T-helper 1 cell (primary cell): ENCODE measurements at regions not wholly inside any gene's neighbourhood (a gene's known extent, or its start where the extent isn't known, plus 50 kb on each side); places are given as distances from the start of the nearest gene placed in this dataset.

Experiments used
- DNase-seq, 5 donors: peaks; one replicate each; pipeline ENCODE4 v3.0.0-alpha.2; 2012 to 2020

DNA sequence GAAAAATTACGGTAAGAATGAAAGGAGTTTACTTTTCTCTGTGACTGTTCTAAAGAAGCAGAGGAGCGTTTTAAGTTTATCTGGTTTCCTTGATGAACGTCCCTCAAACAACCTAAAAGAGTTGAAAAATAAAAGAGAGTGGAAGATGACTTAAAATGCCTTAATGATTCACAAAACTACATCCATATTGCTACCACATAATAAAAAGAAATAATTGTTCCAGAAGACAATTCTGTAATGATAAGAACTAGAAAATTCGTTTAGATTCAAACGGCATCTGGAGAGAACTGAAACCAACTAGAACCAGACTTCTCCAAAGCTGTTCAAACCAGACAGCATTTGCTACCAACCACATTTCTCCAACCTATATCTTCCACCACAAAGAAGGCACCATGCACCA is 68.1 kb downstream of the TEKT4 start:
- no peak for DNase-seq

DNA sequence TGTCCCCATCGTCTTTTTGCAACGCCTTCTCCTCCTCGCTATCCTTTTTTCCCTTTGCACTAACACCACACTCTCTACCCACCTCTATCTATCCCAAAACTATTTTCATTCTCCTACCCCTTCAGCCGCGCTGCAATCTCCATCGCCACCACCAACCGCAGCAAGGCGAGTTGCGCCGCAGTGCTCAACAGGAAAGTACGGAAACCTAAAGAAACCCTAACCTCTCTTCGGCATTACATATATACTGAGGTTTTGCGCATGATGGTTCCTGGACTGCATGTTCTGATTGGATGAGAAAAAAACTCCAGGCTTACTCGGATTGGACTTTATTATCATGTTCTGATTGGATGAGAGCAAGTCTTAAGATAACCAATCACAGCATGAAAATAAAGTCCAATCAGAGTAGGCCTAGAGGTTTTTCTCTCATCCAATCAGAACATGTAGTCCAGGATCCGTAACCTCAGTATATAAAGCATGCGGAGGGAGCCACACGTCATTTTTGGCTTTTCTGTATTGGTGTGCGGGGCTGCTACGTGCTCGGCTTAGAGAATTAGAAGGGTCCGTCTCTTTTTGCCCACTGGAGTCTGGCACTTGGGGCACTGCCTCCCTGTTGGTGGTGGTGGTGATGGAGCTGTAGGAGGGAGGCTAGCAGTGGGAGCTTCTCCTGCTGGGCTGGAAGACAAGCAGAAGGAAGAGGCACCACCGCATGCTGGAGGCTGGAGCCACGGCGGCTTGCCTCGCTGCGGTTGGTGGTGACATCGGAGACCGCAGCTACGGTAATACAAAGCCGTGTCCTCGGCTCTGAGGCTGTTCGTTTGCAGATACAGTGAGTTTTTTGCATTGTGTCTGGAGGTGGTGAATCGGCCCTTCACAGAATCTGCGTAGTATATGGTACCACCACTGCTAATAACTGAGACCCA is 76.1 kb downstream of the TEKT4 start:
- DNase-seq: no peak

DNA sequence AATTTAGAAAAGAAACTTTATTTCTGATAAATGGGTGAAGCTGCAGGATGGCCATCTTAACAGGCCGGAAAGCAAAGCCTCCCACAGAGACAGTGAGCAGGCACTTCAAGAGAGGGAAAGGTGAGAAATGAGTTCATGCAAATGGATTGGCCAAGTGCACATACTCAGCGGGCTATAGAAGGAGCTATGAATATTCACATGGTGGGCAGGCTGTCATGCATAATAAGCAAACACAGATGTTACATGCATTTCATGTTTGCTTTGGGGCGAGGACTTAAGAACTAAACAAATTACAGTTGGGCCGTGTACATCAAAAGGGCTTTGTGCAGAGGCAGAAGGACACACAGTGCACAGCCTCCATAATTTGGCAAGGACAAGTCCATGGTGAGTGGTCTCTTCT is 69.8 kb upstream of the MAL start:
- no peak for DNase-seq

DNA sequence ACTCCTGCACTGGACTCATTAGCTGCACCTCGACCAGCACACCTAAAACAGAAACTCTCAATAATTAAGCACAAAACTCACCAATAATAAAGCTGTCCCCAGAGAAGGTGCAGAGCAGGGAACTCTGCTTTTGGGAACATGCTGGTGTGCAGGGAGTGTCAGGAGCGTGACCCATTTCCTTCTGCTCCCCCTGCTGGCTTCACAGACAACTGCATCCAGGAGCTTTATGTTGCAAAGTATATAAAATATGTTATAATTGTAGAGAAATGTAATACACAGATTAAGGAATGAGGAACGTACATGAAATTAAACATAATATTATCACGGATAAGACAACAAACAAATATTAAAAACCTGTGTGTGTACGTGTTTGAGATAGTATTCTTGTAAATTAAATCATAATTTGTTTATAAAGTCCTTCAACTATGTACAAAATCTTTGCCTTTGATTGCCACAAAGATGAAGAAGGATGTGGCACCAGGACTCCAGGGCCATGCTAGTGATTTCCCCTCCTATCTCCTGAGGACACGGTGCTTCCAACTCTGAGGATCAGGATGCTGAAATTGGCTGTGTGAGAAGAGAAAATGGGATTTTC is 68.6 kb upstream of the MAL start:
- peak in 1 of 5 donors; percentile 18 for DNase-seq

DNA sequence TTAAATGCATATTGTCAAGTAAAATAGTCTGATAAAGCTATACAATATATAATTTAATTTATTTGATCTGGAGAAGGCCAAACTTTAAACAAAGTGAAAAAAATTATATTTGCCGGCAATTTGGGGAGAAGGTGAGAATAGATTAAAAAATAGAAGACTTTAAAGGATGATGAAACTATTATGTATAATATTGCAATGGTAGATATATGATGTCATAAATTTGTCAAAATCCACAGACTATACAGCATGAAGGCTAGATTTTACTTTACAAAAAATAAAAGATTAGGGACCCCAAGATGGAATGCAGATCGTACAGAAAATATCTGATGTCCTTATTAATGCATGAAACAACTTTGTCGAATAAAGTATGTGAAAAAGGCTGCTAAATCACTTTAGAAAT is 67.3 kb upstream of the MAL start:
- no peak for DNase-seq

- no peak for DNase-seq
These were observed 65.2 kb upstream of the MAL start for GRCh38 chr2:94960266-94960665.

- DNase-seq: no peak
These were observed 64.8 kb upstream of the MAL start for GRCh38 chr2:94960751-94961150.

DNA sequence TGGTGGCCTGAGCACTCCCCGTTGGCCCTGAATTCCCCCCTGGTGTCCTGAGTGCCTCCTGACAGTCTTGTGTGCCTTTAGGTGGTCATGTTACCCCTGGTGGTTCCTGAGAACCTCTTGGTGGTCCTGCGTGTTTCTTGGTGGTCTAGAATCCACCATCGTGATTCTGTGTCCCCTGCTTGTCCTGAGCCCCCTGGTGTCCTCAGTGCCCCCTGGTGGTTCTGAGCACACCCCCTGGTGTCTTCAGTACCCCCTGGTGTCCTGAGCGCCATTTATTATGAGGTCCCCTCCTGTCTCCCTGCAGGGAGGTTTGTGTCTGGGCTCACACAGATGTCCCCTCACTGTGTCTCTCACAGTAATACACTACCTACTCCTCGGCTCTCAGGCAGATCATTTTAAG is 61.3 kb upstream of the MAL start:
- no peak for DNase-seq

- DNase-seq: no peak
These were observed 58.8 kb upstream of the MAL start for GRCh38 chr2:94966689-94967088.

DNA sequence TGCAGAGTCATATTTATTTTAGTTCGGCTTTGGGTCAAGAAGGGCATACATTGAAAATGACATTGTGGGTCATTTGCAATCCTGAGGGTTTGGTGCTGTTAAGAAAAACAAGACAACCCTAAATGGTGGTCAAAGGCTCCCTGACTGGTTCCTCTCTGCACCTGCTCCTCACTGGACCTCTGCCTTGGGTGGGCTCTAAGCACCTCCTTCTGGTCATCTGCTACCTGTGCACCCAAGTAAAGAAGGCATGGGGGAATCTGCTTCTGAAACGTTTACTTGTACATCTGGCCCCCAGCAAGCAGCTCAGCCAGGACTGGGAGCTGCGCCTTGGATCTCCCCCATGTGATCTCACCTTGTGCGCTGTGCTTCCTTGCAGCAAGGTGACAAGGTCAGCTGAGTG is 55.2 kb upstream of the MAL start:
- DNase-seq: no peak
